HFFc6 (cell line): ENCODE measurements at regions not wholly inside any gene's neighbourhood (a gene's known extent, or its start where the extent isn't known, plus 50 kb on each side); places are given as distances from the start of the nearest gene placed in this dataset.

Experiments used
- DNase-seq: peaks from one replicate; pipeline ENCODE4 v3.0.0-alpha.2; 2018
- H3K27ac Mint-ChIP-seq: 2 replicates; pipeline ENCODE4 v1.8.0; 2020; ENCODE audit warnings: mild to moderate bottlenecking, mixed read lengths
- H3K27me3 Mint-ChIP-seq: 2 replicates; pipeline ENCODE4 v1.8.0; 2021; ENCODE audit warnings: mild to moderate bottlenecking, moderate library complexity, mixed read lengths; ENCODE audit not compliant: insufficient read depth
- H3K36me3 Mint-ChIP-seq: 2 replicates; pipeline ENCODE4 v1.8.0; 2021; ENCODE audit warnings: low read depth, mixed read lengths
- H3K4me1 Mint-ChIP-seq: 2 replicates; pipeline ENCODE4 v1.8.0; 2020; ENCODE audit warnings: low read depth, mixed read lengths
- H3K4me3 Mint-ChIP-seq: 2 replicates; pipeline ENCODE4 v1.8.0; 2020; ENCODE audit warnings: mild to moderate bottlenecking, moderate library complexity, mixed read lengths
- H3K9me3 Mint-ChIP-seq: 2 replicates; pipeline ENCODE4 v1.8.0; 2020; ENCODE audit warnings: mild to moderate bottlenecking, mixed read lengths
- TF ChIP-seq, protein P1 (sequence below): fragments of 200-600 bp; sonication (generic); IDR thresholded peaks from 2 replicates; pipeline ENCODE4 v1.5.0; 2021; ENCODE audit warnings: antibody characterized with exemption, mild to moderate bottlenecking

- TF ChIP-seq, protein P1, sequence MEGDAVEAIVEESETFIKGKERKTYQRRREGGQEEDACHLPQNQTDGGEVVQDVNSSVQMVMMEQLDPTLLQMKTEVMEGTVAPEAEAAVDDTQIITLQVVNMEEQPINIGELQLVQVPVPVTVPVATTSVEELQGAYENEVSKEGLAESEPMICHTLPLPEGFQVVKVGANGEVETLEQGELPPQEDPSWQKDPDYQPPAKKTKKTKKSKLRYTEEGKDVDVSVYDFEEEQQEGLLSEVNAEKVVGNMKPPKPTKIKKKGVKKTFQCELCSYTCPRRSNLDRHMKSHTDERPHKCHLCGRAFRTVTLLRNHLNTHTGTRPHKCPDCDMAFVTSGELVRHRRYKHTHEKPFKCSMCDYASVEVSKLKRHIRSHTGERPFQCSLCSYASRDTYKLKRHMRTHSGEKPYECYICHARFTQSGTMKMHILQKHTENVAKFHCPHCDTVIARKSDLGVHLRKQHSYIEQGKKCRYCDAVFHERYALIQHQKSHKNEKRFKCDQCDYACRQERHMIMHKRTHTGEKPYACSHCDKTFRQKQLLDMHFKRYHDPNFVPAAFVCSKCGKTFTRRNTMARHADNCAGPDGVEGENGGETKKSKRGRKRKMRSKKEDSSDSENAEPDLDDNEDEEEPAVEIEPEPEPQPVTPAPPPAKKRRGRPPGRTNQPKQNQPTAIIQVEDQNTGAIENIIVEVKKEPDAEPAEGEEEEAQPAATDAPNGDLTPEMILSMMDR, result no peak
- Mint-ChIP-seq H3K4me1 (peaks cover 78% of the 10 kb centered on the region), H3K36me3 (no peaks in the 10 kb centered on the region), H3K27me3 (no peaks in the 10 kb centered on the region), H3K9me3 (no peaks in the 10 kb centered on the region), H3K4me3 (no peak overlapping the region), H3K27ac (peak overlapping the region; percentile 79; the same call in 1 of the 2 replicates)
- no peak for DNase-seq
Measured at GRCh38 chr15:95261546-95261945, 1030.2 kb downstream of the MCTP2 start.

DNA sequence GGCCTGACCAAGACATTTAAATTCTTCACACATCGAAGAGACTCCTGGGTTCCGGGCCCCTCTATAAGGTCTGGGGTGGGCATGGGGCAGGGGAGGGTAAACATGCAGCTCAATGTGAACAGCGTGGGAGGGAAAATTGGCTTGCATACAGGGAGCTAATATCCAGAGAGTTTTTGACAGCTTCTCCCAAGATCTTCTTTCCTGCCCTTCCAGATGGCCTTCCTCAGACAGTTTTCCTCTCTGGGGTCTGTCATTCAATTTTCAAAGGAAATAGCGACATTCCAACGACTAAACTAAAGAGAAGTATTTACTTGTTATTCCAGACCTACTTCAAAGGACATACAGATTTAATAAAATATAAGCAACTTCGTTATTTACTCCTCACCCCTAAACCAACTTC, 1030.6 kb downstream of the MCTP2 start:
- TF ChIP-seq, protein P1, result no peak

GRCh38 chr15:95262866-95263564, 1031.7 kb downstream of the MCTP2 start:
- H3K4me3 Mint-ChIP-seq, result peak overlapping the region; percentile 71
- no peaks in the 10 kb centered on the region for H3K27me3 Mint-ChIP-seq
- TF ChIP-seq, protein P1, result no peak
- H3K4me1 Mint-ChIP-seq, result peaks cover 93% of the 10 kb centered on the region
- H3K27ac Mint-ChIP-seq, result peak overlapping the region; percentile 79
- DNase-seq, result peak; percentile 79
- no peaks in the 10 kb centered on the region for H3K9me3 Mint-ChIP-seq
- no peaks in the 10 kb centered on the region for H3K36me3 Mint-ChIP-seq

More for the DNA sequence above, 1030.6 kb downstream of the MCTP2 start:
- DNase-seq, result no peak
- Mint-ChIP-seq H3K4me3 (peak overlapping the region; percentile 71), H3K36me3 (no peaks in the 10 kb centered on the region), H3K27ac (peak overlapping the region; percentile 79), H3K9me3 (no peaks in the 10 kb centered on the region), H3K4me1 (peaks cover 83% of the 10 kb centered on the region), H3K27me3 (no peaks in the 10 kb centered on the region)

DNA sequence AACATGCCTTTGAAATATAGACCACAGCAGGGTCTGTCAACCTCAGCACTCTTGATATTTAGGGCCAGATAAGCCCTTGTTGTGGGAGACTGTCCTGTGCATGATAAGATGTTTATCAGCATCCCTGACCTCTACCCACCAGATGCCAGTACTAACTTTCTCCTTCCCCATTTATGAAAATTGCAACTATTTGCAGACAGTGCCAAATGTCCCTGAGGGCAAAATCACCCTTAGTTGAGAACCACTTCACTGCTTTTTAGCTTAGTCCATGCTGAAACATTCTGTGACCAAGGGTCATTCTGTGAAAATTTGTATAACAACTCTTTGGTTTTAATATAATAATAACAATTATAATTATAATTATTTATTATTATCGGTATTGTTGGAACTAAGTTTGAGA, 1032.4 kb downstream of the MCTP2 start:
- Mint-ChIP-seq H3K4me1 (peaks cover 98% of the 10 kb centered on the region), H3K4me3 (peak overlapping the region; percentile 16; the same call in 1 of the 2 replicates), H3K27me3 (no peaks in the 10 kb centered on the region), H3K9me3 (no peaks in the 10 kb centered on the region), H3K36me3 (no peaks in the 10 kb centered on the region), H3K27ac (peak overlapping the region; percentile 66)
- no peak for DNase-seq
- TF ChIP-seq, protein P1, result no peak

DNA sequence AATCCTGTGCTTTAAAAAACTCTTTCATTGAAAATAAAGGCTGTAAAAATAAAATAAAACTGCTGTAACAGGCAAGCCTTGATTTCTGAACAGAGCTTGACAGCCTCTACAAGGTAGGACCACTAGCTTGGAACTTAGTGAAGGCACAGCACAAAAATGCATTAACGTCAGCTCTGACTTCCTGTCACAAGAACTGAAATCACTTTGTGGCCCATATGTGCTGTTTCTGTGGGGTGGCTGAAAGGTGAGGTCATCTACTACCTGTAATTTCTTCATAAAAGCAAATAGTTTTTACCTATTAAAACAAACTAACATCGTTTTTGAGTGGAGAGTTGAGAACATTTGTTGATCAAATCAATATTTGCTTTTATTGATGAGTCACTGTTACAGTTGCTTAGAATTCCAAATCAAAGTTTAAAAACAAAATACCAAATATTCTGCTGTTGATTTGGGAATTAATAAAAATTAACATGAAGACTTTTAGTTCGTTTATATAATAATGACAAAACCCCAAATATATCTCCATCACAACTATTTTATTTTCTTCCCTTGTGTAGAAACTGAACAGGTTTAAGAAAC, 1034.1 kb downstream of the MCTP2 start:
- Mint-ChIP-seq H3K27me3 (no peaks in the 10 kb centered on the region), H3K36me3 (no peaks in the 10 kb centered on the region), H3K27ac (peak overlapping the region; percentile 80), H3K4me1 (peaks cover 99% of the 10 kb centered on the region), H3K4me3 (no peak overlapping the region), H3K9me3 (no peaks in the 10 kb centered on the region)
- no peak for DNase-seq
- TF ChIP-seq, protein P1, result no peak
